CD14-positive monocyte (primary cell): ENCODE measurements at regions not wholly inside any gene's neighbourhood (a gene's known extent, or its start where the extent isn't known, plus 50 kb on each side); places are given as distances from the start of the nearest gene placed in this dataset.

ENCODE experiments used
- DNase-seq, 3 donors: peaks; one replicate each; pipeline ENCODE4 v3.0.0-alpha.2; 2011 to 2022
- H2AFZ ChIP-seq: 2 replicates; pipeline ENCODE4 v1.6.0; 2012; ENCODE audit warnings: mild to moderate bottlenecking, low read depth, low read length, inconsistent platforms; ENCODE audit not compliant: insufficient read depth, poor library complexity, severe bottlenecking
- H3K27ac ChIP-seq, 2 donors: 1 replicate in 1 of 2; 2 replicates in 1 of 2; pipeline ENCODE4 v1.5.1; 2012 to 2013; ENCODE audit warnings: low read length in 2 of 2, control low read depth in 1 of 2, inconsistent platforms in 1 of 2, low read depth in 1 of 2, mild to moderate bottlenecking in 1 of 2
- H3K27me3 ChIP-seq, 2 donors: one replicate each; pipeline versions ENCODE4 v1.6.0 to v1.6.1; 2011 to 2013; ENCODE audit warnings: low read length in 2 of 2; ENCODE audit not compliant: control insufficient read depth in 2 of 2, insufficient read depth in 2 of 2
- H3K36me3 ChIP-seq, 2 donors: replicated peaks in 1 of 2; 1 replicate in 1 of 2; 2 replicates in 1 of 2; pipeline versions ENCODE4 v1.5.1 to v1.6.1; 2012 to 2013; ENCODE audit warnings: low read length in 2 of 2, control low read depth in 1 of 2, inconsistent platforms in 1 of 2, mild to moderate bottlenecking in 1 of 2; ENCODE audit not compliant: insufficient read depth in 2 of 2, control insufficient read depth in 1 of 2
- H3K4me1 ChIP-seq, 2 donors: 1 replicate in 1 of 2; 2 replicates in 1 of 2; pipeline versions ENCODE4 v1.5.1 to v1.6.1; 2012 to 2013; ENCODE audit warnings: low read length in 2 of 2, control low read depth in 1 of 2, inconsistent platforms in 1 of 2, mild to moderate bottlenecking in 1 of 2, moderate library complexity in 1 of 2; ENCODE audit not compliant: insufficient read depth in 2 of 2, control insufficient read depth in 1 of 2
- H3K4me2 ChIP-seq: replicated peaks from 2 replicates; pipeline ENCODE3; 2012; ENCODE audit warnings: low read length, moderate library complexity, mild to moderate bottlenecking; ENCODE audit not compliant: poor library complexity, severe bottlenecking; ENCODE audit errors: extremely low read depth
- H3K4me3 ChIP-seq, 3 experiments: fragments of 200-600 bp in 1 of 3; sonication (generic) in 1 of 3; replicated peaks in 1 of 3; 1 replicate in 2 of 3; 2 replicates in 1 of 3; pipeline ENCODE4 v1.5.1; 2011 to 2013; ENCODE audit warnings: low read length in 3 of 3, mild to moderate bottlenecking in 3 of 3, control low read depth in 2 of 3, low read depth in 2 of 3, inconsistent platforms in 1 of 3, moderate library complexity in 1 of 3
- H3K79me2 ChIP-seq: 2 replicates; pipeline ENCODE4 v1.6.0; 2012; ENCODE audit warnings: mild to moderate bottlenecking, control low read depth, inconsistent platforms, low read length, moderate library complexity; ENCODE audit not compliant: insufficient read depth
- H3K9ac ChIP-seq: 2 replicates; pipeline ENCODE4 v1.6.0; 2017; ENCODE audit warnings: low read length, mild to moderate bottlenecking; ENCODE audit not compliant: insufficient read depth, poor library complexity, severe bottlenecking
- H3K9me3 ChIP-seq, 2 donors: replicated peaks in 1 of 2; 1 replicate in 1 of 2; 2 replicates in 1 of 2; pipeline versions ENCODE4 v1.5.1 to v1.6.1; 2012 to 2013; ENCODE audit warnings: low read length in 2 of 2, control low read depth in 1 of 2; ENCODE audit not compliant: control insufficient read depth in 1 of 2, insufficient read depth in 1 of 2
- H4K20me1 ChIP-seq: 2 replicates; pipeline ENCODE4 v1.6.0; 2012; ENCODE audit warnings: mild to moderate bottlenecking, low read length, control low read depth, moderate library complexity; ENCODE audit not compliant: insufficient read depth
- H3K27ac Mint-ChIP-seq, 7 donors: one replicate each; pipeline ENCODE4 v1.8.0; 2020; ENCODE audit warnings: mild to moderate bottlenecking in 7 of 7, mixed read lengths in 7 of 7, moderate library complexity in 6 of 7, inconsistent platforms in 2 of 7
- H3K27me3 Mint-ChIP-seq, 3 donors: one replicate each; pipeline ENCODE4 v1.8.0; 2021 to 2022; ENCODE audit warnings: low read depth in 3 of 3, mild to moderate bottlenecking in 3 of 3, mixed read lengths in 3 of 3, moderate library complexity in 3 of 3, inconsistent platforms in 1 of 3
- H3K36me3 Mint-ChIP-seq, 2 donors: one replicate each; pipeline ENCODE4 v1.8.0; 2020; ENCODE audit warnings: mixed read lengths in 2 of 2, inconsistent platforms in 1 of 2, mild to moderate bottlenecking in 1 of 2
- H3K4me1 Mint-ChIP-seq: one replicate; pipeline ENCODE4 v1.8.0; 2020; ENCODE audit warnings: mild to moderate bottlenecking, mixed read lengths
- H3K4me3 Mint-ChIP-seq, 2 donors: one replicate each; pipeline ENCODE4 v1.8.0; 2020; ENCODE audit warnings: mild to moderate bottlenecking in 2 of 2, mixed read lengths in 2 of 2, moderate library complexity in 1 of 2
- H3K9me3 Mint-ChIP-seq, 7 donors: one replicate each; pipeline ENCODE4 v1.8.0; 2020 to 2022; ENCODE audit warnings: mixed read lengths in 7 of 7, mild to moderate bottlenecking in 6 of 7, moderate library complexity in 6 of 7, inconsistent platforms in 2 of 7
- CTCF ChIP-seq: fragments of 200-600 bp; IDR thresholded peaks from one replicate; pipeline ENCODE4 v1.8.0; 2022; ENCODE audit warnings: antibody characterized with exemption, mild to moderate bottlenecking
- WGBS: methylation state at CpG from one replicate; pipeline ENCODE4 v1.1.5; 2013; ENCODE audit warnings: missing lambda C conversion rate; ENCODE audit not compliant: insufficient coverage; 5-methylcytosine and 5-hydroxymethylcytosine counted together
- intact Hi-C, 2 donors: fragments of 100-400 bp; cut with micrococcal nuclease; formaldehyde crosslinking; loops; one replicate each; pipeline versions ENCODE4 v1.15.0 to v1.15.1; 2023

- Histone ChIP-seq H3K9ac (no peak overlapping the region), H3K36me3 (no peaks in the 10 kb centered on the region), H3K4me2 (no peak overlapping the region), H3K27ac (no peak overlapping the region), H3K27me3 (no peaks in the 10 kb centered on the region), H2AFZ (no peak overlapping the region), H4K20me1 (no peaks in the 10 kb centered on the region), H3K4me3 (no peak overlapping the region), H3K4me1 (no peaks in the 10 kb centered on the region), H3K79me2 (no peaks in the 10 kb centered on the region), H3K9me3 (no peaks in the 10 kb centered on the region)
- WGBS, result 75% methylated on average over 2 of the region's 2 CpGs
- TF ChIP-seq CTCF, result no peak
- Mint-ChIP-seq H3K9me3 (no peaks in the 10 kb centered on the region), H3K27me3 (peaks cover 0 to 5% (median 2%) of the 10 kb centered on the region in 3 donors), H3K27ac (no peak overlapping the region), H3K4me1 (no peaks in the 10 kb centered on the region), H3K36me3 (no peaks in the 10 kb centered on the region), H3K4me3 (no peak overlapping the region)
- intact Hi-C loops, result no loop called here
- DNase-seq, result no peak
Measured at GRCh38 chr6:153941768-153942167, 97.3 kb upstream of the OPRM1 start.

DNA sequence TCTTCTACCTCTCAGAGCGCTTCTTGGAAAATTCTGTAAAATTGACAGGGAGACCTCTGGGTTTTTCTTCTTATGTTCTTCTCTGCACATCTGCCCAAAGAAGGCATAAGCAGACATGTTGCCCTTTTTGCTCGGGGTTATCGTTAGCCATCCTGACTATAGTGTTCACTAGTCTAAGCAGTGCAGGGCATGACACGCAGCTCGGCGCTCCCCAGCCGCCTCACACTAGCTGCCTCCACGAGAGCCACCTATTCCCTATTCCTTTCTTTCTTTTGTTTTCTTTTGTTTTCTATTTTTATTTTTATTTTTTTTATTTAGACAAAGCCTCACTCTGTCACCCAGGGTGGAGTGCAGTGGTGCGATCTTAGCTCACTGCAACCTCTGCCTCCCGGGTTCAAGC, 100.2 kb upstream of the OPRM1 start:
- Mint-ChIP-seq H3K4me1 (no peaks in the 10 kb centered on the region), H3K9me3 (peaks cover 0 to 3% (median 0%) of the 10 kb centered on the region in 7 donors), H3K4me3 (no peak overlapping the region), H3K27me3 (peaks cover 0 to 3% (median 2%) of the 10 kb centered on the region in 3 donors), H3K36me3 (no peaks in the 10 kb centered on the region), H3K27ac (no peak overlapping the region)
- Histone ChIP-seq H3K4me3 (no peak overlapping the region), H3K36me3 (no peaks in the 10 kb centered on the region), H3K79me2 (no peaks in the 10 kb centered on the region), H3K9ac (no peak overlapping the region), H3K9me3 (no peaks in the 10 kb centered on the region), H2AFZ (no peak overlapping the region), H3K4me2 (no peak overlapping the region), H3K27ac (no peak overlapping the region), H3K4me1 (no peaks in the 10 kb centered on the region), H3K27me3 (no peaks in the 10 kb centered on the region), H4K20me1 (no peaks in the 10 kb centered on the region)
- TF ChIP-seq CTCF, result no peak
- intact Hi-C loops, result no loop called here
- 61% methylated on average over 3 of the region's 10 CpGs for WGBS
- DNase-seq, result no peak
